Neural crest cell (in vitro differentiated cells): ENCODE measurements at regions not wholly inside any gene's neighbourhood (a gene's known extent, or its start where the extent isn't known, plus 50 kb on each side); places are given as distances from the start of the nearest gene placed in this dataset.

Source experiments
- DNase-seq: peaks from one replicate; pipeline ENCODE4 v3.0.0; 2021; ENCODE audit warnings: low read depth, mixed read lengths, low spot score
- H3K27ac Mint-ChIP-seq: one replicate; pipeline ENCODE4 v1.8.0; 2021; ENCODE audit warnings: mild to moderate bottlenecking, mixed read lengths; ENCODE audit not compliant: unreplicated experiment
- H3K27me3 Mint-ChIP-seq: 2 replicates; pipeline ENCODE4 v1.8.0; 2021; ENCODE audit warnings: low read depth, mild to moderate bottlenecking, mixed read lengths
- H3K36me3 Mint-ChIP-seq: 2 replicates; pipeline ENCODE4 v1.8.0; 2021; ENCODE audit warnings: low read depth, mild to moderate bottlenecking, mixed read lengths
- H3K4me1 Mint-ChIP-seq: 2 replicates; pipeline ENCODE4 v1.8.0; 2021; ENCODE audit warnings: mixed read lengths
- H3K4me3 Mint-ChIP-seq: one replicate; pipeline ENCODE4 v1.8.0; 2021; ENCODE audit warnings: mild to moderate bottlenecking, mixed read lengths
- H3K9me3 Mint-ChIP-seq: 2 replicates; pipeline ENCODE4 v1.8.0; 2021; ENCODE audit warnings: mixed read lengths
- CTCF ChIP-seq: fragments of 200-600 bp; sonication (generic); conservative IDR thresholded peaks from 2 replicates; pipeline ENCODE4 v1.5.0; 2021; ENCODE audit warnings: antibody characterized with exemption, mild to moderate bottlenecking

DNA sequence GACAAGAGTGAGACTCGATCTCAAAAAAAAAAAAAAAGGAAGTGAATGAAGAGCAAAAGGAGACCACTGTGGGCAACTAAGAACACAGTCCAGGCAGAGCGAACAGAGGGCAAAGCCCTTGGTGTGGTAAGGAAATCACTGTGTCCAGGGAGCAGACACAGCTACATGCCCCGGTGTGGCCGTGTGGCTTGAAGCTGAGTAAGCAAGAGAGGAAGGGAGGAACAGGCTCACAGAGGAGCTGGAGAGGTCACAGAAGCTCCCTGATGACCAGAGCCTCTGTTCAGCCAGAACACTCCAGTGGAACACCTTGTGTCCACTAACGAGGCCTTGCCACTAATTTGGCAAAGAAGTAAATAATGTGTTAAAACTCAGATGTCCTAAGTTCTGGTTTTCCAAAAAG, 60.6 kb upstream of the GATA2 start:
- TF ChIP-seq CTCF = no peak
- Mint-ChIP-seq H3K27me3 (peaks cover 9% of the 10 kb centered on the region), H3K4me1 (peaks cover 4% of the 10 kb centered on the region), H3K4me3 (no peak overlapping the region), H3K9me3 (no peaks in the 10 kb centered on the region), H3K27ac (no peak overlapping the region), H3K36me3 (no peaks in the 10 kb centered on the region)
- no peak for DNase-seq

- peaks cover 4% of the 10 kb centered on the region for H3K4me1 Mint-ChIP-seq
- no peak overlapping the region for H3K4me3 Mint-ChIP-seq
- peaks cover 9% of the 10 kb centered on the region for H3K27me3 Mint-ChIP-seq
- H3K36me3 Mint-ChIP-seq = no peaks in the 10 kb centered on the region
- H3K27ac Mint-ChIP-seq = no peak overlapping the region
- TF ChIP-seq CTCF = no peak
- no peak for DNase-seq
- H3K9me3 Mint-ChIP-seq = no peaks in the 10 kb centered on the region
These were observed 58.9 kb upstream of the GATA2 start for GRCh38 chr3:128551867-128552266.

DNA sequence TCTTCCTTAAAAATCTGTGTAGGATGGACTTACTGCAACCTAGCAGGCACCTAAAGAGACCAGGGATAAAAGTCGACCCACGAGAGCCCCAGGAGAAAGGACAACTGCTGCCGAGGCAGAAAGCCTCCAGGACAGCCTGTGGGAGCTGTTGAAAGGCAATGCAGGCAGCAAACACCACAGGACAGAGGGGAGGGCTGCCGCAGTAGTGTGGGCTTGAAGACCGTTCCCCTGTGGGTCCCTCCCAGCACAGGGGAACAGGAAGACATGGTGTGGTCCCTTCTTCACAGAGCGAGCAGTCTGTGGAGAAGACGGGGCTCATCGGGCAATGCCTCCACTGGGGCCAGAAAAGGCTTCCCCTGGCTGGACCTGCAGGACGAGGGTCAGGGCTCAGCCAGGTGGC, 58.5 kb upstream of the GATA2 start:
- Mint-ChIP-seq H3K27ac (no peak overlapping the region), H3K4me3 (no peak overlapping the region), H3K9me3 (no peaks in the 10 kb centered on the region), H3K27me3 (peaks cover 6% of the 10 kb centered on the region), H3K4me1 (peaks cover 4% of the 10 kb centered on the region), H3K36me3 (no peaks in the 10 kb centered on the region)
- DNase-seq = no peak
- TF ChIP-seq CTCF = no peak

GRCh38 chr3:128550471-128551126, 57.6 kb upstream of the GATA2 start:
- DNase-seq = no peak
- peaks cover 6% of the 10 kb centered on the region for H3K27me3 Mint-ChIP-seq
- peaks cover 4% of the 10 kb centered on the region for H3K4me1 Mint-ChIP-seq
- H3K36me3 Mint-ChIP-seq = no peaks in the 10 kb centered on the region
- no peak overlapping the region for H3K4me3 Mint-ChIP-seq
- TF ChIP-seq CTCF = no peak
- H3K9me3 Mint-ChIP-seq = no peaks in the 10 kb centered on the region
- no peak overlapping the region for H3K27ac Mint-ChIP-seq

- no peaks in the 10 kb centered on the region for H3K9me3 Mint-ChIP-seq
These were observed 57.1 kb upstream of the GATA2 start for GRCh38 chr3:128550113-128550440.

More at GRCh38 chr3:128550113-128550440, 57.1 kb upstream of the GATA2 start:
- Mint-ChIP-seq H3K27me3 (peaks cover 6% of the 10 kb centered on the region), H3K36me3 (no peaks in the 10 kb centered on the region), H3K27ac (no peak overlapping the region), H3K4me3 (no peak overlapping the region), H3K4me1 (peaks cover 4% of the 10 kb centered on the region)
- TF ChIP-seq CTCF = no peak
- no peak for DNase-seq
